ENCODE measurements at regions not wholly inside any gene's neighbourhood (a gene's known extent, or its start where the extent isn't known, plus 50 kb on each side); places are given as distances from the start of the nearest gene placed in this dataset.

DNA sequence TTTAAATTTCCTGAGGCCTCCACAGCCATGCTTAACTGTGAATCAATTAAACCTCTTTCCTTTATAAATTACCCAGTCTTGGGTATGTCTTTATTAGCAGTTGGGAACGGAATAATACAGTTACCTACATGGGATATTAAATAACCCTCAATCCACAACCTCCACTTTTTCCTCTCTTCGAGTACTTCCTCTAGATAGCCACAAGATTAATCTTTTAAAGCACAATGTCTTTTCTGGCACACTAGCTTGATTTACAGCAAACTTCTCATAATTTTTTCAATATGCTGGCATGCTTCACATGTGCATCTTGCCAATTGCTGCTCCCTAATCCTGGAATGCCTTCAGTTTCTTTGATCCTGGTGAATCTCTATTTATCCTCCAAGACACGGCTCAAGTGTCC lies 92.2 kb downstream of the P2RY1 start:
- Histone ChIP-seq H3K9me3 (no peaks in the 10 kb centered on the region), H3K27ac (no peak overlapping the region), H3K27me3 (no peaks in the 10 kb centered on the region), H3K36me3 (no peaks in the 10 kb centered on the region), H3K4me1 (no peaks in the 10 kb centered on the region), H3K4me3 (no peak overlapping the region)
- TF ChIP-seq POLR2A (IDR thresholded peaks at IDR 0.05) (no peak), POLR2AphosphoS5 (IDR thresholded peaks at IDR 0.05) (no peak), EP300 (IDR thresholded peaks at IDR 0.05) (no peak)
- TF ChIP-seq, protein P1, sequence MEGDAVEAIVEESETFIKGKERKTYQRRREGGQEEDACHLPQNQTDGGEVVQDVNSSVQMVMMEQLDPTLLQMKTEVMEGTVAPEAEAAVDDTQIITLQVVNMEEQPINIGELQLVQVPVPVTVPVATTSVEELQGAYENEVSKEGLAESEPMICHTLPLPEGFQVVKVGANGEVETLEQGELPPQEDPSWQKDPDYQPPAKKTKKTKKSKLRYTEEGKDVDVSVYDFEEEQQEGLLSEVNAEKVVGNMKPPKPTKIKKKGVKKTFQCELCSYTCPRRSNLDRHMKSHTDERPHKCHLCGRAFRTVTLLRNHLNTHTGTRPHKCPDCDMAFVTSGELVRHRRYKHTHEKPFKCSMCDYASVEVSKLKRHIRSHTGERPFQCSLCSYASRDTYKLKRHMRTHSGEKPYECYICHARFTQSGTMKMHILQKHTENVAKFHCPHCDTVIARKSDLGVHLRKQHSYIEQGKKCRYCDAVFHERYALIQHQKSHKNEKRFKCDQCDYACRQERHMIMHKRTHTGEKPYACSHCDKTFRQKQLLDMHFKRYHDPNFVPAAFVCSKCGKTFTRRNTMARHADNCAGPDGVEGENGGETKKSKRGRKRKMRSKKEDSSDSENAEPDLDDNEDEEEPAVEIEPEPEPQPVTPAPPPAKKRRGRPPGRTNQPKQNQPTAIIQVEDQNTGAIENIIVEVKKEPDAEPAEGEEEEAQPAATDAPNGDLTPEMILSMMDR (IDR thresholded peaks at IDR 0.05), result no peak
- DNase-seq, result no peak
- intact Hi-C loops (cut with DNase I; ENCODE audit: low total_unique reads), result no loop called here
- WGBS, 5 donors, result 60 to 78% (median 64%) methylated on average over 3 of the region's 3 CpGs

DNA sequence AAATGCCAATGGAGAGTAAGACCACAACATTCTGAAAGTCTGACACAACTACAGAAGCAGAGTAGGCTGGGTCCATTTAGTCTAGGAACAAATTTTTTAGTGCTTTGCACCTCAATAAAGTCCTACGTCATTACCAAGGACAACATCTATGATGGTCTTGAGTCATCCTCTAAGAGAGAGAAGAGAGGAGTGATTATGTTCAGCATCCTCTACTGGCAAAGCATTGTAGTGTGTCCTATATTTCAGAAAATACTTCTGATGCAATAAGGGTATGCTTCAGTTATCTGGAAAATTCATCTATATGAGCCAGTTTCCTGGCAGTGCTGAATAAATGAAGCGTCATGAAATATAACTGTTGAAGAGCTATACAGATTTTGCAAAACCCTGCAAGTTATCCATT lies 95.6 kb downstream of the P2RY1 start:
- no peaks in the 10 kb centered on the region for H3K9me3 ChIP-seq
- H3K27me3 ChIP-seq, result no peaks in the 10 kb centered on the region
- WGBS, 5 donors, result 82 to 96% (median 96%) methylated on average over 2 of the region's 2 CpGs
- H3K36me3 ChIP-seq, result no peaks in the 10 kb centered on the region
- TF ChIP-seq, protein P1 (IDR thresholded peaks at IDR 0.05), result no peak
- TF ChIP-seq POLR2A (IDR thresholded peaks at IDR 0.05), result no peak
- no peak for TF ChIP-seq POLR2AphosphoS5 (IDR thresholded peaks at IDR 0.05)
- TF ChIP-seq EP300 (IDR thresholded peaks at IDR 0.05), result no peak
- intact Hi-C loops (cut with DNase I; ENCODE audit: low total_unique reads), result no loop called here
- no peak overlapping the region for H3K4me3 ChIP-seq
- no peak for DNase-seq
- no peak overlapping the region for H3K27ac ChIP-seq
- no peaks in the 10 kb centered on the region for H3K4me1 ChIP-seq

DNA sequence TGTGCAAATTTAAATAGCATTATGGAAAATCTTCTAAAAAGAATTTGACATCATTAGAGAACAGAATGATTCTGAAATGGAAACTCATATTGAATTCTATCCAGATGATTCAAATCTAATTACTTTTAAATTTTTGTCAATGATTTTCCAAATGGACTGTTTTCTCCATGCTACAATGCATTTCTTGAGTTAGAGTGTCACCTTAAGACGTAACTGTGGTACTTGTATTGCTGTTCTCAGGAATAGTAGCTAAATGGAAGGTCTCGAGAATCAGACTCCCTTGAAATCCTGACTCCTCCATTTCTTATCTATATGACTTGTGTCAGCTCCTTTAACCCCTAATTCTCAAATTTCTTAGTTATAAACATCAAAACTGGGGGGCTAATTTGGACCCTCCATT lies 102.3 kb downstream of the P2RY1 start:
- TF ChIP-seq, protein P1 (IDR thresholded peaks at IDR 0.05), result no peak
- TF ChIP-seq POLR2AphosphoS5 (IDR thresholded peaks at IDR 0.05) (no peak), POLR2A (IDR thresholded peaks at IDR 0.05) (no peak), EP300 (IDR thresholded peaks at IDR 0.05) (no peak)
- WGBS, 5 donors, result 26 to 53% (median 33%) methylated on average over 2 of the region's 2 CpGs

DNA sequence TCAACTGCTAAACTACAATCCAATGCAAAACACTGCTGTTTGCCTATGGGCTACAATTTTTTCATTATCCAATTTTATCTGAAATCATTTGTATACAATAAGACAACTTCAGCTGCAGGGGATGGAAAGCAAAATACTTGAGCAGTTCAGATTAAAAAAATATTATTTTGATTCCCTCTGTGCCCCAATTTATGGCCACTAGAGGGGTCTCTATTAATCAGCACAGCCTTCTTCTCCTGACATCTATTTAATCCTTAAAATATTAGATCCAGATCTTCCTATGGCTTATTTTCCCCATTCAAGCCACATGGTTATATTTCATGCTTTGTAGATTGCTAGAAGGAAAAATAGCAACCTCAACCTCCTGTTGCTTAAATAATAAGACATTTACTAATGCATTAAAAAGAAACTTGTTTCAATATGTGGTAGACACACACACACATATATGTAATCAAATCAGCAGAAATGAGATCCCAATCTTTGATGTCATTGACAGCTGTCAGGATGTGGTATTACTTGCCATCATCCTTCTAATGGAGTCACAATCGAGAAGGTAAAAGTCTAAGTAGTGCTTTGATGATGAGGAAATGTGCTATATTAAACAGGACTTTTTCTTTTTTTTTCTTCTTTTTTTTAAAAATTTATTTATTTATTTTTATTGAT lies 104.2 kb downstream of the P2RY1 start:
- H3K36me3 ChIP-seq, result no peaks in the 10 kb centered on the region
- DNase-seq, result no peak
- H3K27ac ChIP-seq, result no peak overlapping the region
- peaks cover 0 to 3% (median 0%) of the 10 kb centered on the region in 4 donors for H3K4me1 ChIP-seq
- H3K4me3 ChIP-seq, result no peak overlapping the region
- H3K9me3 ChIP-seq, result no peaks in the 10 kb centered on the region
- intact Hi-C loops (cut with DNase I; ENCODE audit: low total_unique reads), result no loop called here
- WGBS, 5 donors, result 71 to 88% (median 78%) methylated on average over 1 of the region's 1 CpG
- no peaks in the 10 kb centered on the region for H3K27me3 ChIP-seq
- TF ChIP-seq POLR2AphosphoS5 (IDR thresholded peaks at IDR 0.05) (no peak), POLR2A (IDR thresholded peaks at IDR 0.05) (no peak), EP300 (IDR thresholded peaks at IDR 0.05) (no peak)
- TF ChIP-seq, protein P1 (IDR thresholded peaks at IDR 0.05), result no peak

More for the DNA sequence above, 102.3 kb downstream of the P2RY1 start:
- H3K36me3 ChIP-seq, result no peaks in the 10 kb centered on the region
- no peak overlapping the region for H3K27ac ChIP-seq
- intact Hi-C loops (cut with DNase I; ENCODE audit: low total_unique reads), result no loop called here
- no peaks in the 10 kb centered on the region for H3K9me3 ChIP-seq
- peaks cover 0 to under 1% (median 0%) of the 10 kb centered on the region in 4 donors for H3K4me1 ChIP-seq
- no peak overlapping the region for H3K4me3 ChIP-seq
- H3K27me3 ChIP-seq, result no peaks in the 10 kb centered on the region
- DNase-seq, result peak in 1 of 2 donors; percentile 9
